GM23248 (cell line): ENCODE measurements at regions not wholly inside any gene's neighbourhood (a gene's known extent, or its start where the extent isn't known, plus 50 kb on each side); places are given as distances from the start of the nearest gene placed in this dataset.

Experiments
- DNase-seq: peaks from one replicate; pipeline ENCODE4 v3.0.0-alpha.2; 2015
- H2AFZ ChIP-seq: fragments of 200-600 bp; sonication (generic); 2 replicates; pipeline ENCODE4 v1.6.1; 2016; ENCODE audit warnings: antibody characterized with exemption
- H3F3A ChIP-seq: fragments of 200-600 bp; sonication (generic); 2 replicates; pipeline ENCODE4 v1.6.1; 2016; ENCODE audit warnings: mild to moderate bottlenecking, antibody characterized with exemption, mixed run types; ENCODE audit not compliant: insufficient read depth
- H3K27ac ChIP-seq: fragments of 200-600 bp; sonication (generic); 2 replicates; pipeline ENCODE4 v1.5.1; 2016; ENCODE audit warnings: mild to moderate bottlenecking
- H3K27me3 ChIP-seq: fragments of 200-600 bp; sonication (generic); replicated peaks from 2 replicates; pipeline ENCODE4 v1.6.1; 2016; ENCODE audit warnings: mild to moderate bottlenecking; ENCODE audit not compliant: insufficient read depth
- H3K36me3 ChIP-seq: fragments of 200-600 bp; sonication (generic); 2 replicates; pipeline ENCODE4 v1.6.1; 2016; ENCODE audit warnings: low read depth, mild to moderate bottlenecking
- H3K4me1 ChIP-seq: fragments of 200-600 bp; sonication (generic); 2 replicates; pipeline ENCODE4 v1.6.1; 2016; ENCODE audit warnings: mild to moderate bottlenecking; ENCODE audit not compliant: insufficient read depth
- H3K4me2 ChIP-seq: fragments of 200-600 bp; sonication (generic); one replicate; pipeline ENCODE4 v1.6.1; 2016; ENCODE audit warnings: mild to moderate bottlenecking; ENCODE audit not compliant: unreplicated experiment
- H3K4me3 ChIP-seq: fragments of 200-600 bp; sonication (generic); 2 replicates; pipeline ENCODE4 v1.5.1; 2016; ENCODE audit warnings: mild to moderate bottlenecking
- H3K79me2 ChIP-seq: fragments of 200-600 bp; sonication (generic); 2 replicates; pipeline ENCODE4 v1.6.1; 2016; ENCODE audit warnings: mild to moderate bottlenecking; ENCODE audit not compliant: insufficient read depth
- H3K9ac ChIP-seq: fragments of 200-600 bp; sonication (generic); 2 replicates; pipeline ENCODE4 v1.6.1; 2016; ENCODE audit warnings: mild to moderate bottlenecking
- H3K9me2 ChIP-seq: fragments of 200-600 bp; sonication (generic); 2 replicates; pipeline ENCODE4 v1.6.1; 2016; ENCODE audit warnings: mixed run types, mild to moderate bottlenecking, moderate library complexity; ENCODE audit not compliant: insufficient read depth
- H3K9me3 ChIP-seq: fragments of 200-600 bp; sonication (generic); one replicate; pipeline ENCODE4 v1.6.1; 2017; ENCODE audit warnings: low read depth
- H4K20me1 ChIP-seq: fragments of 200-600 bp; sonication (generic); 2 replicates; pipeline ENCODE4 v1.6.0; 2016; ENCODE audit not compliant: insufficient read depth
- EZH2 ChIP-seq: fragments of 200-600 bp; sonication (generic); IDR thresholded peaks from 2 replicates; pipeline ENCODE4 v1.6.1; 2018; ENCODE audit warnings: antibody characterized with exemption, mild to moderate bottlenecking; ENCODE audit not compliant: insufficient read depth, poor library complexity, severe bottlenecking
- EZH2phosphoT487 ChIP-seq: fragments of 200-600 bp; sonication (generic); IDR thresholded peaks from 2 replicates; pipeline ENCODE4 v1.6.1; 2018; ENCODE audit warnings: antibody characterized with exemption, moderate library complexity, mild to moderate bottlenecking, low read depth; ENCODE audit not compliant: insufficient read depth
- WGBS, 2 experiments: methylation state at CpG; one replicate each; pipeline ENCODE4 v1.1.6; 2015 to 2017; ENCODE audit warnings: low lambda C conversion rate in 2 of 2, low coverage in 1 of 2; ENCODE audit errors: missing lambda C conversion rate in 2 of 2; 5-methylcytosine and 5-hydroxymethylcytosine counted together
- in situ Hi-C: fragments of 300-500 bp; cut with MboI; formaldehyde crosslinking; loops from 2 replicates; pipeline ENCODE4 v1.15.0; 2020

GRCh38 chr1:18037651-18038050, 69.9 kb upstream of the IGSF21 start:
- WGBS, 2 experiments, result 23% methylated on average over 1 of the region's 1 CpG
- no peak overlapping the region for H3K9ac ChIP-seq
- no peak overlapping the region for H2AFZ ChIP-seq
- H3K79me2 ChIP-seq, result no peaks in the 10 kb centered on the region
- H3F3A ChIP-seq, result no peaks in the 10 kb centered on the region
- H3K27ac ChIP-seq, result no peak overlapping the region
- no peaks in the 10 kb centered on the region for H3K9me3 ChIP-seq
- H3K36me3 ChIP-seq, result no peaks in the 10 kb centered on the region
- H3K4me1 ChIP-seq, result no peaks in the 10 kb centered on the region
- H3K4me2 ChIP-seq, result no peak overlapping the region
- no peaks in the 10 kb centered on the region; the same call in 1 of the 2 replicates for H3K27me3 ChIP-seq
- H4K20me1 ChIP-seq, result no peaks in the 10 kb centered on the region
- in situ Hi-C loops, result no loop called here
- H3K4me3 ChIP-seq, result no peak overlapping the region
- TF ChIP-seq EZH2phosphoT487 (no peak), EZH2 (no peak)
- H3K9me2 ChIP-seq, result no peaks in the 10 kb centered on the region
- no peak for DNase-seq

- no peaks in the 10 kb centered on the region for H3K9me3 ChIP-seq
- H3K4me2 ChIP-seq, result no peak overlapping the region
- TF ChIP-seq EZH2 (no peak), EZH2phosphoT487 (no peak)
- 30% methylated on average over 4 of the region's 4 CpGs for WGBS, 2 experiments
- no peak overlapping the region for H3K27ac ChIP-seq
- no peaks in the 10 kb centered on the region for H3K79me2 ChIP-seq
- H3K9me2 ChIP-seq, result no peaks in the 10 kb centered on the region
- DNase-seq, result no peak
- no peak overlapping the region for H3K9ac ChIP-seq
- H3F3A ChIP-seq, result no peaks in the 10 kb centered on the region
- H3K4me3 ChIP-seq, result no peak overlapping the region
- no peak overlapping the region for H2AFZ ChIP-seq
- H3K4me1 ChIP-seq, result no peaks in the 10 kb centered on the region
- no peaks in the 10 kb centered on the region for H3K36me3 ChIP-seq
- in situ Hi-C loops, result no loop called here
- no peaks in the 10 kb centered on the region for H3K27me3 ChIP-seq
- no peaks in the 10 kb centered on the region for H4K20me1 ChIP-seq
These were observed 69.5 kb upstream of the IGSF21 start for GRCh38 chr1:18038051-18038450.

- Histone ChIP-seq H2AFZ (no peak overlapping the region), H3K27me3 (no peaks in the 10 kb centered on the region), H4K20me1 (no peaks in the 10 kb centered on the region), H3K4me1 (no peaks in the 10 kb centered on the region), H3F3A (no peaks in the 10 kb centered on the region), H3K36me3 (no peaks in the 10 kb centered on the region), H3K27ac (no peak overlapping the region), H3K79me2 (no peaks in the 10 kb centered on the region), H3K9ac (no peak overlapping the region), H3K9me2 (no peaks in the 10 kb centered on the region), H3K9me3 (no peaks in the 10 kb centered on the region), H3K4me3 (no peak overlapping the region), H3K4me2 (no peak overlapping the region)
- no peak for TF ChIP-seq EZH2
- no peak for TF ChIP-seq EZH2phosphoT487
- no peak for DNase-seq
- in situ Hi-C loops, result no loop called here
- 35 to 38% methylated on average over 1 of the region's 1 CpG for WGBS, 2 experiments
These were observed 68.5 kb upstream of the IGSF21 start for GRCh38 chr1:18039102-18039501.

GRCh38 chr1:18041102-18041501, 66.5 kb upstream of the IGSF21 start:
- H3K9ac ChIP-seq, result no peak overlapping the region
- H2AFZ ChIP-seq, result no peak overlapping the region
- no peaks in the 10 kb centered on the region for H3F3A ChIP-seq
- H3K9me3 ChIP-seq, result no peaks in the 10 kb centered on the region
- no peaks in the 10 kb centered on the region for H3K79me2 ChIP-seq
- H3K27me3 ChIP-seq, result no peaks in the 10 kb centered on the region
- 18 to 27% methylated on average over 5 to 6 of the region's 6 CpGs for WGBS, 2 experiments
- no peak overlapping the region for H3K27ac ChIP-seq
- no peaks in the 10 kb centered on the region for H3K4me1 ChIP-seq
- no peak for TF ChIP-seq EZH2phosphoT487
- no peak for TF ChIP-seq EZH2
- in situ Hi-C loops, result no loop called here
- H4K20me1 ChIP-seq, result no peaks in the 10 kb centered on the region
- no peaks in the 10 kb centered on the region for H3K36me3 ChIP-seq
- DNase-seq, result no peak
- no peak overlapping the region for H3K4me3 ChIP-seq
- H3K4me2 ChIP-seq, result no peak overlapping the region
- H3K9me2 ChIP-seq, result no peaks in the 10 kb centered on the region

- Histone ChIP-seq H3K4me1 (no peaks in the 10 kb centered on the region), H2AFZ (no peak overlapping the region), H3K4me3 (no peak overlapping the region), H3K4me2 (no peak overlapping the region), H3K79me2 (no peaks in the 10 kb centered on the region), H3K9me3 (no peaks in the 10 kb centered on the region), H3K9ac (no peak overlapping the region), H3K9me2 (no peaks in the 10 kb centered on the region), H3K36me3 (no peaks in the 10 kb centered on the region), H3F3A (no peaks in the 10 kb centered on the region), H3K27ac (no peak overlapping the region), H3K27me3 (no peaks in the 10 kb centered on the region), H4K20me1 (no peaks in the 10 kb centered on the region)
- no peak for TF ChIP-seq EZH2
- TF ChIP-seq EZH2phosphoT487, result no peak
- DNase-seq, result no peak
- 2 to 3% methylated on average over 9 to 11 of the region's 11 CpGs for WGBS, 2 experiments
- in situ Hi-C loops, result no loop called here
These were observed 65.8 kb upstream of the IGSF21 start for GRCh38 chr1:18041685-18042355.
